Endodermal cell (in vitro differentiated cells): ENCODE measurements at regions not wholly inside any gene's neighbourhood (a gene's known extent, or its start where the extent isn't known, plus 50 kb on each side); places are given as distances from the start of the nearest gene placed in this dataset.
A peak's percentile ranks its signal among the peaks of the same experiment; 100 is the strongest.

Source experiments
- DNase-seq: peaks from one replicate; pipeline ENCODE4 v3.0.0-alpha.2; 2017
- H3K27ac ChIP-seq: 2 replicates; pipeline ENCODE4 v1.5.1; 2013; ENCODE audit warnings: mild to moderate bottlenecking, low read depth, low read length, moderate library complexity
- H3K27me3 ChIP-seq: 2 replicates; pipeline ENCODE4 v1.6.1; 2013; ENCODE audit warnings: mild to moderate bottlenecking, low read length, moderate library complexity; ENCODE audit not compliant: insufficient read depth, control insufficient read depth, poor library complexity, severe bottlenecking
- H3K36me3 ChIP-seq: 2 replicates; pipeline ENCODE4 v1.7.0; 2013; ENCODE audit warnings: mild to moderate bottlenecking, low read length, moderate library complexity; ENCODE audit not compliant: control insufficient read depth, insufficient read depth
- H3K4me1 ChIP-seq: one replicate; pipeline ENCODE4 v1.7.0; 2013; ENCODE audit warnings: low read length; ENCODE audit not compliant: control insufficient read depth, insufficient read depth
- H3K4me3 ChIP-seq: 2 replicates; pipeline ENCODE4 v1.5.1; 2013; ENCODE audit warnings: mild to moderate bottlenecking, low read length, moderate library complexity
- H3K9ac ChIP-seq: 2 replicates; pipeline ENCODE4 v1.6.1; 2013; ENCODE audit warnings: mild to moderate bottlenecking, low read length, moderate library complexity; ENCODE audit not compliant: poor library complexity, severe bottlenecking; ENCODE audit errors: extremely low read depth
- H3K9me3 ChIP-seq: 2 replicates; pipeline ENCODE4 v1.6.1; 2013; ENCODE audit warnings: mild to moderate bottlenecking, low read length, moderate library complexity; ENCODE audit not compliant: control insufficient read depth
- H3K27ac Mint-ChIP-seq: 2 replicates; pipeline ENCODE4 v1.8.0; 2020; ENCODE audit warnings: mixed read lengths
- H3K27me3 Mint-ChIP-seq: 2 replicates; pipeline ENCODE4 v1.8.0; 2021; ENCODE audit warnings: mild to moderate bottlenecking, mixed read lengths; ENCODE audit not compliant: insufficient read depth
- H3K36me3 Mint-ChIP-seq: 2 replicates; pipeline ENCODE4 v1.8.0; 2020; ENCODE audit warnings: low read depth, mixed read lengths
- H3K4me1 Mint-ChIP-seq: 2 replicates; pipeline ENCODE4 v1.8.0; 2020; ENCODE audit warnings: mixed read lengths
- H3K4me3 Mint-ChIP-seq: 2 replicates; pipeline ENCODE4 v1.8.0; 2020; ENCODE audit warnings: mild to moderate bottlenecking, moderate library complexity, mixed read lengths
- H3K9me3 Mint-ChIP-seq: 2 replicates; pipeline ENCODE4 v1.8.0; 2020; ENCODE audit warnings: mild to moderate bottlenecking, mixed read lengths
- CTCF ChIP-seq: fragments of 200-600 bp; sonication (generic); conservative IDR thresholded peaks from 2 replicates; pipeline ENCODE4 v1.5.0; 2021; ENCODE audit warnings: antibody characterized with exemption, mild to moderate bottlenecking
- WGBS, 2 experiments: methylation state at CpG; one replicate each; pipeline versions ENCODE4 v1.1.5 to v1.1.7; 2013; ENCODE audit warnings: missing lambda C conversion rate in 2 of 2, mixed read lengths in 1 of 2; ENCODE audit not compliant: insufficient coverage in 1 of 2, insufficient read length in 1 of 2; 5-methylcytosine and 5-hydroxymethylcytosine counted together

- Mint-ChIP-seq H3K9me3 (no peaks in the 10 kb centered on the region), H3K4me3 (no peak overlapping the region), H3K36me3 (peaks cover 2% of the 10 kb centered on the region), H3K27me3 (no peaks in the 10 kb centered on the region), H3K27ac (no peak overlapping the region), H3K4me1 (no peaks in the 10 kb centered on the region)
- H3K9ac ChIP-seq: no peak overlapping the region
- WGBS, 2 experiments: 88% methylated on average over 1 of the region's 1 CpG; no CpG with 5 or more reads in 1 of the 2 experiments
- no peaks in the 10 kb centered on the region for H3K4me1 ChIP-seq
- no peaks in the 10 kb centered on the region for H3K27me3 ChIP-seq
- H3K27ac ChIP-seq: no peak overlapping the region
- no peak for TF ChIP-seq CTCF
- no peaks in the 10 kb centered on the region for H3K36me3 ChIP-seq
- peaks cover 13% of the 10 kb centered on the region for H3K9me3 ChIP-seq
- H3K4me3 ChIP-seq: no peak overlapping the region
- DNase-seq: no peak
Measured at GRCh38 chr13:90585392-90585791, 762.1 kb upstream of the MIR17HG start.

DNA sequence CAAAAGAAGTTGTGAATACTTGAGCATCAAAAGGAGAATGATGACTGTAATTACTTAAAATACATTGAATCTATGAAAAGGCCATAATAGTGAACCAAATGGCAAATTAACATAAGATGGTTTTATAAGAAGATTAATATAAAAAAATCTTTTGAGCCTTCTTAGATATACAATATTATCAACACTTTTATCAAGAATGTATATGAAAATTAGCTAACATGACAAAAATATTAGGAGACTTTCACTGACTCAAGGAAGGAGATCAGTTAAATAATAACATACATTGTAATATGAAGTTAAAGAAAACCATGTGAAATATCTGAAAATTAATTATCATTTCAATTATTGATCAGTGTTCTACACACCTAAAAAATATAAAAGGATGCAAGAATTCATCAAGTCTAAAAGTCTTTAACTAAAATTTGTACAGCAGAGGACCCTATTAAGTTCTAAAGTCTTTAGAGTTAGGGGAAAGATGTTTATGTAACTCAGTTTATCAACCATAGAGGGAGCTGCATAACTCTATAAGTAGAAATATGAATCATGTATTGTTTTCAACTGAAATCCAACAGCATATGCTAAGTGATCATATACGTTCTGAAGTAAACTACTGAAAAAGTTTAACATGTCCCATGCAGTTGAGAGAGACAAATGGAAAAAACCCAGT, 756.1 kb upstream of the MIR17HG start:
- Histone ChIP-seq H3K36me3 (no peaks in the 10 kb centered on the region), H3K9me3 (peaks cover 28% of the 10 kb centered on the region), H3K4me3 (peak overlapping the region; percentile 54), H3K27me3 (no peaks in the 10 kb centered on the region), H3K9ac (no peak overlapping the region), H3K27ac (no peak overlapping the region), H3K4me1 (no peaks in the 10 kb centered on the region)
- no peaks in the 10 kb centered on the region for H3K27me3 Mint-ChIP-seq
- no peak for TF ChIP-seq CTCF
- H3K9me3 Mint-ChIP-seq: peaks cover 13% of the 10 kb centered on the region
- no peaks in the 10 kb centered on the region for H3K4me1 Mint-ChIP-seq
- H3K27ac Mint-ChIP-seq: no peak overlapping the region
- H3K4me3 Mint-ChIP-seq: no peak overlapping the region
- WGBS, 2 experiments: 80 to 83% methylated on average over 1 of the region's 1 CpG
- DNase-seq: no peak
- peaks cover 4% of the 10 kb centered on the region for H3K36me3 Mint-ChIP-seq

- H3K27me3 Mint-ChIP-seq: no peaks in the 10 kb centered on the region
Measured at GRCh38 chr13:90591927-90592268, 755.6 kb upstream of the MIR17HG start.

More at GRCh38 chr13:90591927-90592268, 755.6 kb upstream of the MIR17HG start:
- H3K36me3 Mint-ChIP-seq: peaks cover 4% of the 10 kb centered on the region
- Histone ChIP-seq H3K9ac (no peak overlapping the region), H3K4me1 (no peaks in the 10 kb centered on the region), H3K27me3 (no peaks in the 10 kb centered on the region), H3K27ac (no peak overlapping the region), H3K36me3 (no peaks in the 10 kb centered on the region), H3K9me3 (peaks cover 28% of the 10 kb centered on the region), H3K4me3 (peak overlapping the region; percentile 54)
- DNase-seq: peak; percentile 63
- 62% methylated on average over 2 of the region's 2 CpGs; no CpG with 5 or more reads in 1 of the 2 experiments for WGBS, 2 experiments
- TF ChIP-seq CTCF: no peak
- H3K27ac Mint-ChIP-seq: no peak overlapping the region
- no peaks in the 10 kb centered on the region for H3K4me1 Mint-ChIP-seq
- H3K4me3 Mint-ChIP-seq: no peak overlapping the region
- H3K9me3 Mint-ChIP-seq: peaks cover 13% of the 10 kb centered on the region
